ENCODE measurements at regions not wholly inside any gene's neighbourhood (a gene's known extent, or its start where the extent isn't known, plus 50 kb on each side); places are given as distances from the start of the nearest gene placed in this dataset.

DNA sequence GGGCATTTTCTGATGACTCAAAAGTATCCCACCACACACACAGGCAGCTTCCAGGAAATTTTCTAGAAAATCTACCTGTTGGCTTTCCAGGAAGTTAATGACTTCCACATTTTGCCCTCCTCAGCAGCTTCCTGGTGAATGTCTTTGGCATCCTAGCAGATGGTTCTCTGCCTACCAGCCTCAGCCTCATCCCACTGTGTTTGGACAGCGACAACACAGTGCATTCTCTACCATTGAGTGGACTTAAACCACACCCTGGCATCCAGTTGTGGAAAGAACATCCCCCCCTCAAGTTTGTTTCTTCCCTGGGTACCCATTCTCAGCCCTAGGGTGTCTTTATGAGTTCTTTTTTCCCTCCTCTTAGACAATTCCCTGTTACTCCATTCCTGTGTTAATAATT is 50.8 kb upstream of the GADL1 start:
- DNase-seq = no peak

DNA sequence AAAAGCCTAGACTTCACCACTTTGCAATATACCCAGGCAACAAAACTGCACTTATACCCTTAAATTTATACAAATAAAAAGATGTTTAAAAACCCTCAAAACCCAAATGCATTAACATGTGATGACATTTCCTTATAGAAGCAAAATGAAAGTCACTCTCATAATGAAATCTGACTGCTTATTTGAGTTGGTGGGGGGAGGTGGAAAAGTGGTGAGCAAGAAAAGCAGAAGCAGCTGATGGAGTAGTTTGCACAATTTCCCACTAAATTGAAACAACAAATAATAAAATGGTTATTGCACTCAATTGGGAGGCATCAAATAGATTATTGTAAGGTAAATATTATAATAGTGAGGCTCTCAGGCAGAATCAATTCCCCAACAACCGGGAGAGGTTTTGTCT is 54.0 kb upstream of the GADL1 start:
- DNase-seq = no peak

DNA sequence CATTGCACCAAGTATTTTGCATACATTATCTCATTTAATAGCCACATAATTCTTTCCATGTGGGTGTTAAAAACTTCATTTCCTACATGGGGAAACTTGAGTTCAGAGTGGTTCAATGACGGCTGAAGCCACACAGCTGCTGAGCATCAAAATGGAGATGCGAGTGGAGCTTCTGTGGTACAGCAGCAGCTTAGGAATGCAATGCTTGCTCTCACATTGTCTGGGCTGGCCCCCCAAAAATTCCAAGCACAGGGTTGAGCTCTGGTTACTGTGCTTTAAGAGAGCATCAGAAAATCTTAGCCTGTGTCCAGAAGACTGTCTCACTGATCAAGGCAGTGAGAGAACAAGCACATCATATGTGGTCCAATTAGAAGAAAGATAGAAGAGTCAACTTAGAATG is 57.4 kb upstream of the GADL1 start:
- no peak for DNase-seq

DNA sequence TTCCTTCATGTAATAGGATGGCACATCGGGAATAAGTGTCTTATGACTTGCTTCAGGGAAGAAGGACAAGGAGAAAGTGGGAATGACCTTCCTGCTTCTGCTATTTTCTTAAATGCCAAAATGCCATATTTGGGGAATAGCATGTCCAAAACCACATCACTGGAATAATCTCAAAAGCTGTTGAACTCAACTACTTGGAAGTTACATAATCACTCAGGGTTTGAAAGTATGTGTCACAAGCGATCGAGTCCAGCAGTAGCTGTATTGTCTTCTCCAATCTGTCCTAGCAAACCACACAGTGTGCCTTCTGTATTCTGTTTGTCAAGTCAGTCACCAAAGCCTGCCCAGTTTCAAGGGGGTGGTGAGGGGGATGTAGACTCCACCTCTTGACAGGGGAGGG is 58.3 kb upstream of the GADL1 start:
- DNase-seq = no peak

DNA sequence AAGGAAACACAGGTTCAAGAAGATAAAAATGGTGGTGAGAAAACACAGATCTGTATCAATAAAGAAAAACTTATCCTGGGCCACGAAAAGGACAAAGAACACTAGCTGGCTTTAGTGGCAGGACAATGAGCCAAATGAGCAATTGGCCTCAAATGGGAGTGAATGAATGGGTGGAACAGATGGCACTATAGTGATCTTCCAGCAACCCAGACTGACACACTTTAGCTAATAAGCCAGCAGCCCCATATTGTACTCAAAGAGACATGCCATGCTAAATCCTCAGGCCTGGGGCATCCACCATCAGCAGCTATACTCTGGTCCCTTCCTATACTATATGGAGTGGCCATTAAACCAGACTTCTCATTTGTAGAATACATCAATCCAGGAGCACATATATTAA is 60.0 kb upstream of the GADL1 start:
- no peak for DNase-seq

DNA sequence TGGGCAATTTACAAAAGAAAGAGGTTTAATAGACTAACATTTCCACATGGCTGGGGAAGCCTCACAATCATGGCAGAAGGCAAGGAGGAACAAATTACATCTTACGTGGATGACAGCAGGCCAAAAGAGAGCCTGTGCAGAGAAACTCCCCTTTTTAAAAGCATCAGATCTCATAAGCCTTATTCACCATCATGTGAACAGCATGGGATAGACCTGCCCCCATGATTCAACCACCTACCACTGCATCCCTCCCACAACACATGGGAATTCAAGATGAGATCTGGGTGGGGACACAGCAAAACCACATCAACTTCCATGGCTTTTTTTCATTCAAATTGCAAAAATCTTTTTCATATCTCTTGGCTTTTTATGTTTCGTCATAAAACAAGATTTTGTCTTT is 67.6 kb upstream of the GADL1 start:
- DNase-seq = no peak

DNA sequence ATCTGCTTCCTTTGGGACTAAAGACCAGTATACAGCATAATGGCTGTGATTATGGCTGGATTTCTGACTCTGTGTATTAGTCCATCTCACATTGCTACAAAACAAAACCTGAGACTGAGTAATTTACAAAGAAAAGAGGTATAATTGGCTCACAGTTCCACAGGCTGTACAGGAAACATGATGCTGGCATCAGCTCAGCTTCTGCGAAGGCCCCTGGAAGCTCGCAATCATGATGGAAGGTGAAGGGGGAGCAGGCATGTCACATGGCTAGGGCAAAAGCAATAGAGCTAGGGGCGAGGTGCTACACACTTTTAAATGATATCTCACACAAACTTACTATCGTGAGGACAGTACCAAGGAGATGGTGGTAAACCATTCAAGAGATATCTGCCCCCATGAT is 68.0 kb upstream of the GADL1 start:
- DNase-seq = no peak

DNA sequence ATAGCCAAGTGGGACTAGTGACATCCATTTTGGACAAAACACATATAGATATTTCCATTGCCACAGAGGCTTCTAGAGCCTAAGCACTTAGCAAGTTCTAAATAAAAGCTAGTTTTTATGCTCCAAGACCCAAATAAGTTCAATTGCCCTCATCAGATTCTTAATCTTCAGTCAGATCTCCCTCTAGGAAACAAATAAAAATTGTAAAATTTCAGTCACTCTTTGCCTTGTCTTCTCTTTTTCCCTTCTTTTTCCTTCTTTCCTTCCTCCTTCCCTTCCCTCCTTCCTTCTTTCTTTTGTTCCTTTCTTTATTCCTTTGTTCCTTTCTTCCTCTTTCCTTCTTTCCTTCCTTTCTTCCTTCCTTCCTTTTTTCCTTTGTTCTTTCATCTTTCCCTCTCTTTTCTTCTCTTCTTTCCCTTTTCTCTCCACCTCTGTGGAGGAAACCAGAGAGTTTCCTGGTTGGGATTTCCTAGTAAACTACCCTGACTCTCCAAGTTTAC is 68.8 kb upstream of the GADL1 start:
- DNase-seq = no peak

DNA sequence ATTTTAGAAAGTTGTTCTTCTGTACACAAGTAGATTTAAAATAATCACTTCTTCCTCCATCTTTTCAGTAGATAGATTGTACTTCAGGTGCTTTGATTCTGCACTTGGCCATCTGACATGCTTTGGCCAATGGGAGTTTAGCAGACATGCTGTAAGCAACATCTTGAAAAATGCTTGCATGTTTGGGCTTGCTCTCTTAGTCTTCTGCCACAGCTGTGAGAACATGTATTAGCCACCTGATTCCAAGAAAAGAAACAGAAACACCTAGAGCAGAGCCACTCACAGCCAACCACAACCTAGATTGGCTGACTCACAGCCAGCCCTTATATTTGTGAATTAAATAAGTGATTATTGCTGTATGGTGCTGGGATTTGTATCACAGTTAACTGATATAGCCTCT is 70.2 kb upstream of the GADL1 start:
- no peak for DNase-seq

DNA sequence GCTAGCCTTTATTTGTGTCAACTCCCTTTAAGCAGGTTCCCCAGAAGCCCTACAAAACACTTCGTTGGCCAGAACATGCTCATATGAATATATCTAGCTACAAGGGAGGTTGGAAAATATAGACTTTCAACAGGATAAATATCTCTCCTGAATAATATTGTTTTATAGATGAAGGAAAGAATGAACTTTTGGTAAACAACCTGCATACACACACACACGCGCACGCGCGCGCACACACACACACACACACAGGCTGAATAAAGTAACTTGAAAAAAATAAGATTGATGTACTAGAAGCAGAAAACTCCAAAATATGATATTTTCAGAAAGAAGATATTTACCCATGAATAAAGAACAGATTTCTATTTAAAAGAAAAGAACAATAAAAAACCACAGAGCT is 72.4 kb upstream of the GADL1 start:
- no peak for DNase-seq

DNA sequence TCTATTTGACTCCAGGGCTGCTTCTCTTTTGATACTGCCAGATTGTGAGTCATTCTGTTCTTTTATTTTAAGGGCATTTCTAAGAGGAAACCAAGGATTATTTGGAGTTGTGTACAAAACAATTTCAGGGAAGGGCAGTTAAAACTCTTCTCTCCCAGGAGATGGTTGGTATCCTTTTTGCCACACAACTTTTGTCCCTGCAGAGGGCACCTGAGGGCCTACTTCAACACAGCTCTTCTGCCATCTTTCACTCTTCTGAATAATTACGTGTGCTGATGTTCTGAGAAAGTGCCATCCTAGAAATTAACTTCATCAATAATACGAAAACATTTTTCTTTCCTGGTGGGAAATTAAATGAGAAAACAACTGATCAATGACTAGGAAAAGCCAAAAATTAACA is 75.7 kb upstream of the GADL1 start:
- no peak for DNase-seq

DNA sequence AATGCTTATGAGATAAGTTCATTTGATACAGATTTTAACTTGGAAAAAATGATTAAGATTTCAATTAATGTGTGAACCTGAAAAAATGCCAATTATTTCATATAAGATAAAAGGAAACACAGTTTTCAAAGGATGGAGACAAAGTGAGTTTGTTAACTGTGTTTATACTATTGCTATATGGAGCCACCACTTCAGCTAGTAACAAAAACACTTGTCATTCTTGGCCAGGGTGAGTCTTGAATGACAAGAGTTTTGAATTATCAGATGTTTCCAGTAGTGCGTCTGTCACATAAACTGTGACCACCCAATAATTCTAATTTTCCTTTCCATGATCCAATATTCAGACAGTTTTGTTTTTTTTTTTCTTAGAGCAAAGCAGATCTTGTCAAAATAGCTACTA is 78.0 kb upstream of the GADL1 start:
- DNase-seq = no peak

DNA sequence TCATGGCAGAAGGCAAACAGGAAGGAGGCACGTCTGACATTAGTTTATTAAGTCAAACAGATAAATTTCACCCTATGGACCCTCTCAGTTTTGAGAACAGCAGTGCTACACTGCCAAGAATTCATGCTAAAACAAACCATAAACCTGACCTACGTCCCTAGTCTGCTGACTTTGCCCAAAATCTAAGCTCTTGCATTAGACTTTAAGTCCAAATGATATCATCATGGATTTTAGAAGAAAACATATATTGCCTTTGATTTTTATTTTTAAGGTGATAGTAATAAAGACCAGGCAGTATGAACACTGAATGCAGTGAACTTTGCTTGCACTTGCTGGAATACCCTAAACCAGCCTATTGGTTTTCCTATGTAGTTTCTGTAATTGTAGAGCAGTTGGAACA is 79.6 kb upstream of the GADL1 start:
- DNase-seq = no peak

DNA sequence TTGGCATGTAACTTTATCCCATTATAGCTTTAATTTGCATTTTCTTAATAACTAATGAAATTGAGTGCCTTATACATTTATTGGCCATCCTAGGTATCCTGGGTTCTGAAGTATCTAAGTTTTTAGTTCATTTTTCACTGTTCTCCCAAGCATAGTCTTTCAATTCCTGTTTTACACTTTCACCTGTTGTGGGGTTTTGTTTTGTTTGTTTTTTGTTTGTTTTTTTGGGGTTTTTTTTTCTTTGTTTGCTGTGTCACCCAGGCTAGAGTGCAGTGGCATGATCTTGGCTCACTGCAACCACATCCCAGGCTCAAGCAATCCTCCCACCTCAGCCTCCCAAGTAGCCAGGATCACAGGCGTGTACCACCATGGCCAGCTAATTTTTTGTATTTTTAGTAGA is 83.1 kb upstream of the GADL1 start:
- no peak for DNase-seq

DNA sequence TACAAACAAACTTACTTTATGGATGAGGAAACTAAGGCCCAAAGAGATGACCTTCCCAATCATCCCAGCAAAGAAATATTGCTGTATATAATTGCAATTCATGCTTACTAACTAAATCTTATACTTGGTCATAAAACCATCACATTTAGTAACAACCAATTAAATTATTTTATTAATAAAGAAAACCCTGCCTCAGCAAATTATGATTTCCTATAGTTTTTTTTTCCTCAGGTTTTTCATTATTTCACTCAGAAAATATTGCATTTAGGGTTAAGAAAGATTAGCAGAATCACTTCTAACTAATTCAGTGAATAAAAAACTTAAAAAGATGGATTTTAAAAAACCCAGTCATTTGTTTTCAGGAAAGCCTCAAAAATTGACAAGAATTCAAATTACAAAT is 86.5 kb upstream of the GADL1 start:
- no peak for DNase-seq

DNA sequence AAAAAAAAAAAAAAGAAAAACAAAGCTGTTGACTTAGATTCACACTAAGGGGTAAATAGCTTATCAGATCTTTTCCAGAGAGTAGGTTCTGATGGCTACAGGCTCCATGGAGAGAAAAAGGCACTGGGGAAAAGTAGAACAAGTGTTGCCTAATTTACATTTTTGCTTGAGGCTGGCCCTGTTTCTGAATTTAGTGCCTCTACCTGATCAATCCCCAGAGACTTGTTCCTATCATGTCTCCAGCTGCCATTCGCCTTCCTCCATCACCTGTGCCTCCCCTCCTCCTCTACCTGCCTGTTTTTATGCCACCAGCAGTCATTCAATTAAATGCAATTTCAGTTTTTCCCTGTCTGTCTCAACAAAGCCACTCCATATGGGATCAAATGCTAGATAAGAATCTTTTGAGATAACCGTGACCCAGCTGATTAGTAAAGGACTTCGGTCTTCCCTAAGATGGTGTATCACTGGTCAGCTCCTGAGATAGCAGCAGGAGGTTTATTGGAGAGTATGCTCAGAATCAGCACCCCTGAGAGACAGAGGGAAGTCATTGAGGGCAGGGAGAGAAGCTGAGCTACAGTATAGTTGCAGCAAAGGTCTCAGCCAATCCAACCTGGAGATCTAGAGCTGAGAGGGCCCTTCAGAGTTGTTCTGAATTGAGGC is 88.1 kb upstream of the GADL1 start:
- DNase-seq = no peak

DNA sequence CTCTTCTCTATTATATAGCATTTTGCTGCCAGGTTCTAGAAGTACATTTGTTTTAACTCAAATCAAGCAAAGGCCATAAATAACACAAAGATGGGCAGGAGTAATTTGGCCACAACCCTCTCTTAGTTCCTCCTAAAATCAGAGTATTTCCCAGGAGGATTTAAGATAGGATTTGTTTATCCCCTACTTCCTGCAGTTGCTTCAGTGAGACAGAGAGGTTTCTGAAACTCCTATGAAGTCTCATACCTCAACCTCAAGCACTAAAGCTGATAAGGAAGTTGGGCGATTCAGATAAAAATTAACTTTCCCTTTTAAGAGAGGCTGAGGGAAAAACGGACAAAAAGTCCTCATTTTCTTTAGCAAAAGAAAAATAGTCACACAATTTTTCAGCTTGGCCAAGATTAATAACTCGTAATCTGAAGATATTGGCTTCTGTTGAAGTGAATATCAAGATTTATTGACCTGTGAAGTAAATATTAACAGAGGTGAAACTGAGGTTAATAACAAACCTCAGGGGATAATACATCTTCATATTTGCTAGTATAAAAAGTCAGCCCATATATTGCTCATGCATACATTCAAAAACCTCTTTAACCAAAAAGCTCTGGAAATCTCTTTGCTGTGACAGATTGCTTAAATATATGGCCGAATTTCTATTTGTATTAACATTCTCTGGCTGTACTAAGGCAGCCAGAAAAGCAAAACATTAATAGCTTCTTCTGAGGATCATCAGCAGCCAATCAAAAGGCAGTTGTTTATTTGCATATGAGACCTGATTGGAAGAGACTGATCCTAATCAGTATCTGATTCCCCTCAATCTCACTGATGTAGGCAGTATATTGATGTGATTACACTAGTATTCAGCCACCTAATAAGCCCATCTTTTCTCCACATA is 90.6 kb upstream of the GADL1 start:
- DNase-seq = no peak

DNA sequence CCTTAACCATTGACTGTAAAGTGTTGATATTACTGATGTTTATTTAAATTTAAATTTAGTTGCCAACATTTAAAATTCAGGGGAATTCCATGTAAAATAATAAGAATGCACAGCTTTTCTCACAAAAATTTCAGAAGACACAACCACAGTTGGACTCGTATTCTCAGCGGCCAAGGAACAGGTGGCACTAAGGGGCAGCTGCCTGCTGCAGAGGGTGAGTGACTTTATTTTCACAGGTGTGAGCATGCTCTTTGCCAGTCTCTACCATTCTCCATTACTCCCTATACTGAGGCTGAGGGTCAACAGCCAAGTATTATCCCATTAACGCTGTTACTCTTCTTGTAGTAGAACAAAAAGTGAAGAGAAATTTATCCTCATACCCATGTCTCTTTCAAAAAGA is 92.1 kb upstream of the GADL1 start:
- no peak for DNase-seq

DNA sequence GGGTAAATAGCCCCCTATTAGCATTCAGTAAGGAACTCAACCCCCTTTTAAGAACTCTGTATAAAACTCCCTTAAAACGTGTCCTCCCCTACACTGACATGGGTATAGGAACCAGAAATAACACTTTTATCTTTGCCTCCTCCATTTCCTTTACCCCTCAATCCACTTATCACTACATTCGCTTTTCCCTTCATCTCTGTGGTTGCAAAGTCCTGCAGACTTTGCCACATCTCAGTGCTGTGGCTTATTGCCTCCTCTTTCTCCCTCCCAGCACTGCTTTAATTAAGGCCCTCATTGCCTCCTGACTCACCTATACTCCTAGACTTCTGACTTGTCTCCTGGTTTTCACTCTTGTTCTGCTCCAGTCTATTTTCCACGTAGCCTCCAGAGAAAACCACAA is 94.3 kb upstream of the GADL1 start:
- no peak for DNase-seq

DNA sequence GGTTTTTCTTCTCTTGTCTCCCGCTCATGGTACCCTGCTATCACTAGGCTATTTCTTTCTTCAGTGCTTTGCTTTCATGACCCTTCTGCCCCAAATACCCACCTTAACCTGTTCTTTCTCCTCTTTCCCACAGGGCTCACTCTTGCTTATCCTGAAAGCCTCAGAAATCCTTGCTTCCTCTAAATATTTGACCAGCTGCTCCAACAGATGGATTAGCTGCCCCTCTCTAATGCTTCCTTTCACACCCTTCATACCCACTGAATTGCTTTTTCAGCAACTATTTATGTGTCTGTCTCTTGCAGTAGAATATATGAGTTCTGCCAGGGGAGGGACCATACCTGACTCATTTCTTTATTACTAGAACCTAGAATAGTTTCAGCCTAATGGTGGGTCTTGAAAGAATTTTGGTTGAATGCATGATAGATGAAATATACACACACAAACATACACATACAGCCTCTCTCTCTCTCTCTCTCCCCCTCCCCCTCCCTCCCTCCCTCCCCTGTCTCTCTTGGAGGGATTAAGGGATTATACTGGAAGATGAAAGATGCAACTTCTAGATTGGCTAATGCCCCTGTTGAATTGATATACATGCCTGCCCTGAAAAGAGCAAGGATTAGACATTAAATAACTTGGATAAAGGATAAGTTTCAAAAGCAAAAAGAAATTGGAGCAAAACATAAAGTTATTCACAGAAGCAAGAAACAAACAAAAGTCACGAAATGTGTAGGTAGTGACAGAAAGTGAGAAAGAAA is 95.0 kb upstream of the GADL1 start:
- DNase-seq = no peak

DNA sequence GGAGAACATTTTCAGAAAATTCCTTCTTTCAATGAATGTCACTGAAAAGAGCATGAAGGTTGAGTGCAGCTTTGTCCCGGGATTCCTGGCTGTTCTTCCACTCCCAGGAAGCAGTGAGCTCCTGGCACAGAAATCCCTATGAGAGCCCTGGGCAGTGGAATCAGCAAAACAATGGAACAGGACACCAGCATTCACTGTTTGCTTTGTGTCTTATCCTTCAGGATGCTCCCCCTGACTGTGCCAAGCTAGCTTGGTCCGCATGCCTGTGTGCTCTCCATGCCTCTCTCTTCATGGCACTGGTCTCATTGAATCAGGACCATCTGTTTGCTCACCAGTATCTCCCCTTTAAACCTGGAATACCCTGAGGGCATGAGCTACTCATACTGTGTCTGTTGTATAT is 102.0 kb upstream of the GADL1 start:
- no peak for DNase-seq

DNA sequence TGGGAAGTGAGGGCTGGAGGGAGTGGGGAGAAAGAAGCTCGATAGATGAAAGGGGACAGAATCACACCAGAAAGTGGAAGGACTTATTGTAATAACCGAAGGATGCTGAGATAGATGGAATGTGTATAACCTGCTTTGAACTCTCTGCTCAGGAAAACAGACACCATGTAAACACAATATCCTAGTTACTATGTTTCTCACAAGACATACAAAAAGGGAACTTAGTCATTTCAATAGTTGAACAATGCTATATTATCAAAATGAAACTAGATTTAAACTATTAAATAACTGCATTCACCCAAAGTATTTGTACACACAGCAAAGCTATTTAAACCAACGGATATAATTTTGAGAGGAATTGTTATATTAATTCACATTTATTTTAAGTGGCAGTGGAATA is 108.3 kb upstream of the GADL1 start:
- DNase-seq = no peak

DNA sequence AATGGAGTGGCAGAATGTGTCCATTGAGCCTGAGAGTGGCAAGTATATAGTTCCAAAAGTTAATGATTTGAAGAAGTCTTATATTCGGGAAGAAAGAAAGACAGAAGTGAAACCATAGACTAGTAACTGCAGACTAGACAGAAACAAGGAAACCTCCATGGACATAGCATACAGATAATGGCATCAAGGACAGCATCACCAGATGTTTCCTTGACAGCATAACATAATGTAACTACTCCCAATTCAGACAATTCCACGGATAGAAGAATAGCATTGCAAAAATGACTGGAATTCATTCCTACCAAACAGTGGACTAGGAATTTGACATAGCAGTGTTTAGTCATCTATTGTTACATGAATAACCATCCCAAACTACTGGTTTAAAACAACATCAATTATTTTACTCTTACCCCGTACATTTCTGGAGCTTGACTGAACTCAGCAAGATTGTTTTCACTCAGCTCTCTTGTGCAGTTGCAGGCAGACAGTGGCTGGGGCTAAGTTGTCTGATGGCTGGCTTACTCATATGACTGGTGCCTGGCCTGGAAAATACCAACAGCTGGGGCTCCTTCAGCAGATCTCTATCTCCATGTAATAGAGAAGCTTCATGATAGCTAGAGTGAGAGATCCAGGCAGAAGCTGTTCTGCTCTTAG is 109.7 kb upstream of the GADL1 start:
- no peak for DNase-seq

All from hematopoietic multipotent progenitor cell treated with erythropoietin and hydrocortisone succinate and interleukin-3 and kit ligand, for 8 days (in vitro differentiated cells).